ENCODE measurements at regions not wholly inside any gene's neighbourhood (a gene's known extent, or its start where the extent isn't known, plus 50 kb on each side); places are given as distances from the start of the nearest gene placed in this dataset.

DNA sequence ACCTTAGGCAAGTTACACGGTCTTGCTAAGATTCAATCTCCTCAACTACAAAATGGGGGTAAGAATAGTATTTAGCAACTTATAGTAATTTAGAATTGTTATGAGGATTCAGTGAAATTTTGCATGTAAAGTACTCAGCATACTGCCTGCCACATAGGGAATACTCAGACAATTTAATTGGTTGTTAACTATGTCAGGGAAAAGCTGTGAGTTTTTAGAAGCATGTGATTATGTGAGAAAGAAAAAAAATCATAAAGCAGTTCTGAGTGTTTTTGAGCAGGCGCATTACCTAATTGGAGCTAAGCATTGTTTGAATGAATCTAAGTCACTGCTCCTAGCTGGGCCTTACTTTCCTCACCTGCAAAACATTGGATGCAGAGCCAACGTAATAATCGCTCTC, 287.3 kb upstream of the MTNR1B start:
- TF ChIP-seq, protein P1, sequence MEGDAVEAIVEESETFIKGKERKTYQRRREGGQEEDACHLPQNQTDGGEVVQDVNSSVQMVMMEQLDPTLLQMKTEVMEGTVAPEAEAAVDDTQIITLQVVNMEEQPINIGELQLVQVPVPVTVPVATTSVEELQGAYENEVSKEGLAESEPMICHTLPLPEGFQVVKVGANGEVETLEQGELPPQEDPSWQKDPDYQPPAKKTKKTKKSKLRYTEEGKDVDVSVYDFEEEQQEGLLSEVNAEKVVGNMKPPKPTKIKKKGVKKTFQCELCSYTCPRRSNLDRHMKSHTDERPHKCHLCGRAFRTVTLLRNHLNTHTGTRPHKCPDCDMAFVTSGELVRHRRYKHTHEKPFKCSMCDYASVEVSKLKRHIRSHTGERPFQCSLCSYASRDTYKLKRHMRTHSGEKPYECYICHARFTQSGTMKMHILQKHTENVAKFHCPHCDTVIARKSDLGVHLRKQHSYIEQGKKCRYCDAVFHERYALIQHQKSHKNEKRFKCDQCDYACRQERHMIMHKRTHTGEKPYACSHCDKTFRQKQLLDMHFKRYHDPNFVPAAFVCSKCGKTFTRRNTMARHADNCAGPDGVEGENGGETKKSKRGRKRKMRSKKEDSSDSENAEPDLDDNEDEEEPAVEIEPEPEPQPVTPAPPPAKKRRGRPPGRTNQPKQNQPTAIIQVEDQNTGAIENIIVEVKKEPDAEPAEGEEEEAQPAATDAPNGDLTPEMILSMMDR (IDR thresholded peaks at IDR 0.05; ENCODE audit: low read depth, low read length) = no peak
- DNase-seq = no peak
- no peaks in the 10 kb centered on the region; the same call in 1 of the 2 replicates for H3K4me1 ChIP-seq
- H3K36me3 ChIP-seq = no peaks in the 10 kb centered on the region
- no peak overlapping the region for H3K4me3 ChIP-seq (ENCODE audit: low read depth, low read length)
- no peaks in the 10 kb centered on the region for H3K27me3 ChIP-seq
- no peaks in the 10 kb centered on the region for H3K9me3 ChIP-seq

DNA sequence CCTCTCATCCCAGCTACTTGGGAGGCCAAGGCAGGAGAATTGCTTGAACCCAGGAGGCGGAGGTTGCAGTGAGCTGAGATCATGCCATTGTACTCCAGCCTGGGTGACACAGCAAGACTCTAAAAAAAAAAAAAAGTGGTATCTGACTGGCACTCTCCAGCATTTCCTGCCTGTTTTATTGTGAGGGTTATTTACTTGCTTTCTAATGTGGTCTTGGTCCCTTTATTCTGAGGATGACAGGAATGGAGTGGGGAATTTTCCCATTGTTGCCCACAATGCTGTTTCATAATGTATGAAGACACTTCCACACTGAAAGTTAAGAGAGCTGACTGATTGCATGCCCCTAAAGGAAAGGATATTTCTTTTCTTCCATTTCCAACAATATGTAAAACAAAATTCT, 286.5 kb upstream of the MTNR1B start:
- H3K27me3 ChIP-seq = no peaks in the 10 kb centered on the region
- H3K36me3 ChIP-seq = no peaks in the 10 kb centered on the region

DNA sequence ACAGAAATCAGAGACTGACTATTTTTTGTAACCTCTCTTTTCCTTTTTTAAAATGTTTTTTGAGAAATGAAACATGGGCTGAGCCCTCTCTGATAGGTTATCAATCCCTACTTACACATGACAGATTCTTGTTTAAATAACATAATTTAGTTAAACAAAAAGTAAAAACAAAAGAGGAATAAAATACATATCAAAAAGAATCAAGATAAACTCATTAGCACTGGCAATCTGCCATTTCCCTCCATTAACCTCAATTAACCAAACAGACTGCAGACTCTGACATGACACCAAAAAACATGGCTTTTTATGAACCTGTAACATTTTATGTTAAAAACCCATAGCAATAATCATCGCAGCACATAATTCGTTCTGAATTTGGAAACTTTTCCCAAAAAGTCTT, 284.4 kb upstream of the MTNR1B start:
- Histone ChIP-seq H3K4me3 (ENCODE audit: low read depth, low read length) (no peak overlapping the region), H3K27me3 (no peaks in the 10 kb centered on the region), H3K4me1 (no peaks in the 10 kb centered on the region; the same call in 1 of the 2 replicates), H3K9me3 (no peaks in the 10 kb centered on the region), H3K36me3 (no peaks in the 10 kb centered on the region)
- no peak for DNase-seq
- TF ChIP-seq, protein P1 (IDR thresholded peaks at IDR 0.05; ENCODE audit: low read depth, low read length) = no peak

More for the DNA sequence above, 286.5 kb upstream of the MTNR1B start:
- Histone ChIP-seq H3K4me1 (no peaks in the 10 kb centered on the region; the same call in 1 of the 2 replicates), H3K9me3 (no peaks in the 10 kb centered on the region), H3K4me3 (ENCODE audit: low read depth, low read length) (no peak overlapping the region)
- TF ChIP-seq, protein P1 (IDR thresholded peaks at IDR 0.05; ENCODE audit: low read depth, low read length) = no peak
- DNase-seq = no peak

DNA sequence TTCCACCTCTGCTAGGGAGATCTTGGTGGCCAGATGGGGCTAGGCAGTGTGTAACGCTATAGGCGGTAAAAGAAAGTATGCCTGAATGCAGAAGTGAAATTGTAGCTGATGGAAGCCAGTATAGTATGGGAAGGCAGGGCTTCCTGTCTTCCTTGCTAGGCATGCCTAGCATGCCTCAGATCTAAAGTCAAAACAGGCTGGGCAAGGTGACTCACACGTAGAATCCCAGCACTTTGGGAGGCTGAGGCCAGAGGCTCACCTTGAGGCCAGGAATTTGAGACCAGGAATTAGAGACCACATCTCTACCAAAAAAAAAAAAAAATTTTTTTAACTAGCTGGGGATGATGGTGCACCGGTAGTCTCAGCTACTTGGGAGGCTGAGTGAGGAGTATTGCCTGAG, 281.7 kb upstream of the MTNR1B start:
- Histone ChIP-seq H3K27me3 (no peaks in the 10 kb centered on the region), H3K4me3 (ENCODE audit: low read depth, low read length) (no peak overlapping the region), H3K36me3 (no peaks in the 10 kb centered on the region), H3K9me3 (no peaks in the 10 kb centered on the region), H3K4me1 (no peaks in the 10 kb centered on the region; the same call in 1 of the 2 replicates)
- TF ChIP-seq, protein P1 (IDR thresholded peaks at IDR 0.05; ENCODE audit: low read depth, low read length) = no peak
- no peak for DNase-seq

DNA sequence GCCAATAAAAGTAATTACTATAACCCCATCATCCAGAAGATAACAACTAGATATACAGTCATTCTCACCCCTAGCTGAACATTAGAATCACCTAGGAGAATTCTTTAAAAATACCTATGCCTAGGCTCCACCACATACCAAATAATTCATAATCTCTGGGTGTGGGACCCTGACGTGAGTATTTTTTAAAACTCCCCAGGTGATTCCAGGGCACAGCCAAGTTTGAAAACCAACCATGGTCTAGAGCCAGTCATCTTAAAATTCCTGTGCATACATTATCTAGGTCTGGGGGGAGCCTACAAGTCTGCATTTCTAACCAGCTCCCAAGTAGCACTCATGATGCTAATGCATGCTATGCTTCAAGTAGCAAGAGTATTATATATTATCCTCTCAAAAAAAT, 281.0 kb upstream of the MTNR1B start:
- TF ChIP-seq, protein P1 (IDR thresholded peaks at IDR 0.05; ENCODE audit: low read depth, low read length) = no peak
- no peak overlapping the region for H3K4me3 ChIP-seq (ENCODE audit: low read depth, low read length)
- no peaks in the 10 kb centered on the region; the same call in 1 of the 2 replicates for H3K4me1 ChIP-seq
- DNase-seq = no peak
- no peaks in the 10 kb centered on the region for H3K9me3 ChIP-seq
- H3K36me3 ChIP-seq = no peaks in the 10 kb centered on the region
- H3K27me3 ChIP-seq = no peaks in the 10 kb centered on the region

DNA sequence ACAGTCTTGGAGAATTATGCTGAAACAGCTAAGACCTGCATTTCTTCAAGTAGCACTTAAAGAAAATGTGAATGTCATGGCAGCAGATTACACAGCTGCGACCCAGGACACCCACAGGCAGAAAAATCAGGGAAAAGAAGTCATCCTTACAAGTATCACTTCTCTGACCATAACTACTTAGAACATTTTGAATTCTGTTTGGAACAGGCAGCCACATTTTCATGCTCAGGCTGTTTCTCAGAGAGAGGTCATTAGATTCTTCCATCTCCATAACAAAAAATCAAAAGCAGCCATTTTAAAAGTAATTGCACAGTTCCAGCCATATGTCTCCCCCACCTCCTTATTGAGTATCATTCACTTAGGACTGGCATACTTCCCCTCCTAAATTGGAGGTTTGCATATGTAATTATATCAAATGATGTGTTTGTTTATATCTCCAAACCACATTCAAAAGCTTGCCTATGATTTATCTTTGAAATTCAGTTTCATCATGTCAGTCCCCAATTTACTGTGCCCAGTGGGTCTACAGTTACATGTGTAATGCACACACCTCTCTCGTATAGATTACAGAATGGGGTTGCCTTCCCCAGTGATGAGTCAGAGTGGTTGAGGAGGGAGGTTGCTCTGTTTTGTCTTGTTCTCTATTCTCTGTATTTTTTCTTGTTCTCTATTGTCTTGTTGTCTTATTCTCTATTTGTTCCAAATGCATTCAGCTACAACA, 276.5 kb upstream of the MTNR1B start:
- TF ChIP-seq, protein P1 (IDR thresholded peaks at IDR 0.05; ENCODE audit: low read depth, low read length) = no peak
- Histone ChIP-seq H3K4me3 (ENCODE audit: low read depth, low read length) (no peak overlapping the region), H3K36me3 (no peaks in the 10 kb centered on the region), H3K9me3 (no peaks in the 10 kb centered on the region), H3K4me1 (peaks cover 5% of the 10 kb centered on the region), H3K27me3 (no peaks in the 10 kb centered on the region)
- DNase-seq = no peak
